ENCODE measurements at regions not wholly inside any gene's neighbourhood (a gene's known extent, or its start where the extent isn't known, plus 50 kb on each side); places are given as distances from the start of the nearest gene placed in this dataset.

- Histone ChIP-seq H3K4me2 (ENCODE audit: low read depth, low read length) (no peak overlapping the region), H3K4ac (ENCODE audit: low read depth, low read length) (no peak overlapping the region), H4K20me1 (ENCODE audit: insufficient read depth, low read length) (no peaks in the 10 kb centered on the region), H3K9me1 (ENCODE audit: insufficient read depth, low read length) (no peaks in the 10 kb centered on the region), H2BK20ac (ENCODE audit: low read depth, low read length) (no peak overlapping the region), H2BK15ac (ENCODE audit: low read depth, low read length) (no peak overlapping the region), H3K4me3 (ENCODE audit: insufficient read depth, low read depth, low read length) (no peak overlapping the region), H2AK5ac (ENCODE audit: low read depth, low read length) (no peak overlapping the region), H4K5ac (ENCODE audit: low read depth, low read length) (no peak overlapping the region), H3K14ac (replicated peaks; ENCODE audit: low read depth, low read length) (no peak overlapping the region), H3K23ac (ENCODE audit: low read depth, low read length) (no peak overlapping the region), H2AFZ (replicated peaks; ENCODE audit: low read length, poor library complexity) (no peak overlapping the region), H3K9ac (ENCODE audit: low read depth, low read length) (no peak overlapping the region), H2AK9ac (replicated peaks; ENCODE audit: low read depth, low read length, poor library complexity) (no peak overlapping the region), H4K91ac (ENCODE audit: insufficient read depth, low read depth, low read length) (no peak overlapping the region), H3K36me3 (ENCODE audit: control insufficient read depth, insufficient read depth, low read length) (no peaks in the 10 kb centered on the region), H3K56ac (ENCODE audit: extremely low read depth, insufficient read depth, low read length) (no peak overlapping the region), H2BK120ac (ENCODE audit: low read depth, low read length) (no peak overlapping the region), H4K8ac (ENCODE audit: low read depth in 2 of 2, low read length in 2 of 2) (no peak overlapping the region), H2BK5ac (ENCODE audit: low read depth, low read length, poor library complexity, severe bottlenecking) (no peak overlapping the region), H3K79me1 (ENCODE audit: low read depth in 1 of 2, low read length in 2 of 2) (no peaks in the 10 kb centered on the region), H3K18ac (ENCODE audit: low read depth, low read length) (no peak overlapping the region), H3K9me3 (ENCODE audit: control insufficient read depth, insufficient read depth, low read length) (peaks cover 2% of the 10 kb centered on the region; the same call in 1 of the 2 replicates), H3K27ac (ENCODE audit: insufficient read depth, low read length) (no peak overlapping the region), H3K27me3 (ENCODE audit: control insufficient read depth, insufficient read depth, low read length) (no peaks in the 10 kb centered on the region), H3K4me1 (ENCODE audit: control insufficient read depth, insufficient read depth, low read length) (no peaks in the 10 kb centered on the region)
- CTCF ChIA-PET = no interaction called here
- BruUV-seq (replicated peaks) = no TSS peak
- in situ Hi-C loops (cut with MboI; ENCODE audit: low sequenced_read_pairs) (no loop called here), dilution Hi-C loops (cut with HindIII; ENCODE audit: low sequenced_read_pairs, unreplicated experiment) (no loop called here), intact Hi-C loops (cut with micrococcal nuclease) (no loop called here)
- DNase-seq = no peak
- ATAC-seq (ENCODE audit: low read depth) = no peak
- POLR2A ChIA-PET (ENCODE audit: unreplicated experiment) = no interaction called here
- TF ChIP-seq ELK1 (IDR thresholded peaks at IDR 0.05; ENCODE audit: borderline replicate concordance, low read depth, low read length) = no peak
- no peak for TF ChIP-seq MXI1 (IDR thresholded peaks at IDR 0.05; ENCODE audit: borderline replicate concordance, low read depth, low read length)
- TF ChIP-seq, protein P1, sequence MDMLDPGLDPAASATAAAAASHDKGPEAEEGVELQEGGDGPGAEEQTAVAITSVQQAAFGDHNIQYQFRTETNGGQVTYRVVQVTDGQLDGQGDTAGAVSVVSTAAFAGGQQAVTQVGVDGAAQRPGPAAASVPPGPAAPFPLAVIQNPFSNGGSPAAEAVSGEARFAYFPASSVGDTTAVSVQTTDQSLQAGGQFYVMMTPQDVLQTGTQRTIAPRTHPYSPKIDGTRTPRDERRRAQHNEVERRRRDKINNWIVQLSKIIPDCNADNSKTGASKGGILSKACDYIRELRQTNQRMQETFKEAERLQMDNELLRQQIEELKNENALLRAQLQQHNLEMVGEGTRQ (IDR thresholded peaks at IDR 0.05; ENCODE audit: low read depth, low read length) = no peak
- no peak for TF ChIP-seq CHD1 (IDR thresholded peaks at IDR 0.05; ENCODE audit: low read depth, low read length)
- no peak for TF ChIP-seq RCOR1 (IDR thresholded peaks at IDR 0.05; ENCODE audit: insufficient replicate concordance, low read length)
- no peak for TF ChIP-seq MAZ (IDR thresholded peaks at IDR 0.05; ENCODE audit: borderline replicate concordance, low read depth, low read length)
- TF ChIP-seq MAFK (IDR thresholded peaks at IDR 0.05; ENCODE audit: low read depth, low read length) = no peak
- no peak for TF ChIP-seq BHLHE40 (IDR thresholded peaks at IDR 0.05; ENCODE audit: low read depth, low read length)
- no peak for TF ChIP-seq RAD21 (IDR thresholded peaks at IDR 0.05; ENCODE audit: low read length)
- TF ChIP-seq RFX5 (IDR thresholded peaks at IDR 0.05; ENCODE audit: low read depth, low read length) = no peak
- no peak for TF ChIP-seq POLR2A (IDR thresholded peaks at IDR 0.05; ENCODE audit: low read depth, low read length)
- TF ChIP-seq CEBPB (IDR thresholded peaks at IDR 0.05; ENCODE audit: low read depth, low read length) = no peak
- TF ChIP-seq SMC3 (IDR thresholded peaks at IDR 0.05; ENCODE audit: low read depth, low read length) = no peak
- TF ChIP-seq FOS (IDR thresholded peaks at IDR 0.05; ENCODE audit: low read depth, low read length) = no peak
- no peak for TF ChIP-seq CTCF (conservative IDR thresholded peaks at IDR 0.05; ENCODE audit: low read depth, low read length)
- no peak for TF ChIP-seq NFE2L2 (IDR thresholded peaks at IDR 0.05; ENCODE audit: low read depth, low read length)
These were observed 201.2 kb upstream of the FOXG1 start for GRCh38 chr14:28565345-28565744.

Measured in IMR-90 (cell line).